ENCODE measurements at regions not wholly inside any gene's neighbourhood (a gene's known extent, or its start where the extent isn't known, plus 50 kb on each side); places are given as distances from the start of the nearest gene placed in this dataset.

DNA sequence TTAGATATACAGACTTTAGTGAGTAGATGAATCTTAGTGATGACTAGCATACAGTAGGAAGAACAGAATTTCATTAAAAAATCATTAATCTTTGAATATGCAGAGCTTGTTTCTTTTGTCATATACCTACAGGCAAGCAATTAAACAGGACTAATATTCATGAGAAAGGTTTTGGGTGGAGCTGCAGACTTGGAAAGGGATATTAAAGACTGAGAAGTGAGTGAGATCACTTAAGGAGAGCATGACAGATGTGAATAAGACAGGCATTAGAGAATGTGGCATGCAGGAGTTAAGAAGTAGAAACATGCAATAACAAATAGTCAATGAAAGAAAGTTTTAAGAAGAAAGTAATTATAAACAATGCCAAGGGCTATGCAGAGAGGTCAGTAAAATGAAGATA is 187.7 kb downstream of the TMTC3 start:
- TF ChIP-seq, protein P1, sequence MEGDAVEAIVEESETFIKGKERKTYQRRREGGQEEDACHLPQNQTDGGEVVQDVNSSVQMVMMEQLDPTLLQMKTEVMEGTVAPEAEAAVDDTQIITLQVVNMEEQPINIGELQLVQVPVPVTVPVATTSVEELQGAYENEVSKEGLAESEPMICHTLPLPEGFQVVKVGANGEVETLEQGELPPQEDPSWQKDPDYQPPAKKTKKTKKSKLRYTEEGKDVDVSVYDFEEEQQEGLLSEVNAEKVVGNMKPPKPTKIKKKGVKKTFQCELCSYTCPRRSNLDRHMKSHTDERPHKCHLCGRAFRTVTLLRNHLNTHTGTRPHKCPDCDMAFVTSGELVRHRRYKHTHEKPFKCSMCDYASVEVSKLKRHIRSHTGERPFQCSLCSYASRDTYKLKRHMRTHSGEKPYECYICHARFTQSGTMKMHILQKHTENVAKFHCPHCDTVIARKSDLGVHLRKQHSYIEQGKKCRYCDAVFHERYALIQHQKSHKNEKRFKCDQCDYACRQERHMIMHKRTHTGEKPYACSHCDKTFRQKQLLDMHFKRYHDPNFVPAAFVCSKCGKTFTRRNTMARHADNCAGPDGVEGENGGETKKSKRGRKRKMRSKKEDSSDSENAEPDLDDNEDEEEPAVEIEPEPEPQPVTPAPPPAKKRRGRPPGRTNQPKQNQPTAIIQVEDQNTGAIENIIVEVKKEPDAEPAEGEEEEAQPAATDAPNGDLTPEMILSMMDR (conservative IDR thresholded peaks at IDR 0.05 in 1 of 2, IDR thresholded peaks at IDR 0.05 in 1 of 2; ENCODE audit: extremely low read depth in 1 of 2, insufficient read depth in 1 of 2, low read depth in 1 of 2, low read length in 2 of 2), result no peak
- no peak for TF ChIP-seq EZH2 (IDR thresholded peaks at IDR 0.05; ENCODE audit: borderline replicate concordance, low read length)
